ENCODE measurements at regions not wholly inside any gene's neighbourhood (a gene's known extent, or its start where the extent isn't known, plus 50 kb on each side); places are given as distances from the start of the nearest gene placed in this dataset.

DNA sequence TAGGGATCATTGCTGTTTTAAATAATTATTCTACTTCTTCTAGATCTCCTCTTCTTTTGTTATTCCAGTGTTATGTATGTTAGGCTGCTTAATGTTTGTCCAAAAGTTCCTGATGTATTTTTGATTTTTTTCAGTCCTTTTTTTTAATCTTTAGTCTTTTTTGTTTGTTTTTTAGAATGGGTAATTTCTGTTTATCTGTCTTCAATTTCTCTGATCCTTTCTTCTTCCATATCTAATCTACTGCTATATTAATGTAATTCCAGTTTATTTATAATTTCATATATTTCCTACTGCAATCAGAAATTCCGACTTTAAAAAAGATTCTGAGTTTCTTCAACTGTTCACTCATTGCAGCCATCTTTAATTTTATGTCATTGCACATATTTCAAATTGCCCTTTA lies 452.8 kb upstream of the POT1 start:
- Histone ChIP-seq H3K4me1 (replicated peaks in 1 of 2) (no peaks in the 10 kb centered on the region), H3K27me3 (no peaks in the 10 kb centered on the region), H3K36me3 (replicated peaks in 1 of 2) (no peaks in the 10 kb centered on the region), H3K27ac (no peak overlapping the region), H3K9me3 (replicated peaks in 1 of 3) (peaks cover 0 to 4% (median 0%) of the 10 kb centered on the region in 3 donors), H3K4me3 (no peak overlapping the region)
- intact Hi-C loops (cut with DNase I) = no loop called here
- WGBS, 4 donors = 53 to 76% (median 72%) methylated on average over 1 of the region's 1 CpG
- TF ChIP-seq, protein P1, sequence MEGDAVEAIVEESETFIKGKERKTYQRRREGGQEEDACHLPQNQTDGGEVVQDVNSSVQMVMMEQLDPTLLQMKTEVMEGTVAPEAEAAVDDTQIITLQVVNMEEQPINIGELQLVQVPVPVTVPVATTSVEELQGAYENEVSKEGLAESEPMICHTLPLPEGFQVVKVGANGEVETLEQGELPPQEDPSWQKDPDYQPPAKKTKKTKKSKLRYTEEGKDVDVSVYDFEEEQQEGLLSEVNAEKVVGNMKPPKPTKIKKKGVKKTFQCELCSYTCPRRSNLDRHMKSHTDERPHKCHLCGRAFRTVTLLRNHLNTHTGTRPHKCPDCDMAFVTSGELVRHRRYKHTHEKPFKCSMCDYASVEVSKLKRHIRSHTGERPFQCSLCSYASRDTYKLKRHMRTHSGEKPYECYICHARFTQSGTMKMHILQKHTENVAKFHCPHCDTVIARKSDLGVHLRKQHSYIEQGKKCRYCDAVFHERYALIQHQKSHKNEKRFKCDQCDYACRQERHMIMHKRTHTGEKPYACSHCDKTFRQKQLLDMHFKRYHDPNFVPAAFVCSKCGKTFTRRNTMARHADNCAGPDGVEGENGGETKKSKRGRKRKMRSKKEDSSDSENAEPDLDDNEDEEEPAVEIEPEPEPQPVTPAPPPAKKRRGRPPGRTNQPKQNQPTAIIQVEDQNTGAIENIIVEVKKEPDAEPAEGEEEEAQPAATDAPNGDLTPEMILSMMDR (IDR thresholded peaks at IDR 0.05) = no peak
- TF ChIP-seq POLR2A (IDR thresholded peaks at IDR 0.05) = no peak
- DNase-seq = no peak

DNA sequence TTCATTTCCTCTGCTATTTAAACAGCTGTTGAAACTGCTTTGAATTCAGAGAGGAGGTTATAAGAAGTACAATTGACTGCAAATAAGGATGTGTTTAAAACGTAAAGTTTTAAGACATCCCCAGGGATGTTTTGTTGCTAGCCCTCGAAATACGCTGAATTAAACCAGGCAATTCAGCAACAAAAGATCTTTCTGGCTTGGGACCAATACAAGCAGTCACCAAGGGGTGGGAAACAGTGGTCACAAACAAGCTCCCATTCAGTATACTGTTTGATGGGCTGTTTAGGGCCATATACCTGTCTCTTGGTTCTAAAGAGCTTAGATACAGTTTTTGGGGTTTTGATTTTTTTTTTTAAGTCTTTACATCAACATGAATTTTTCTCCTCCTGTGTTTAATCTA lies 446.3 kb upstream of the POT1 start:
- intact Hi-C loops (cut with DNase I) = no loop called here
- TF ChIP-seq, protein P1 (IDR thresholded peaks at IDR 0.05) = no peak
- no peak for TF ChIP-seq POLR2A (IDR thresholded peaks at IDR 0.05)
- Histone ChIP-seq H3K27me3 (no peaks in the 10 kb centered on the region), H3K27ac (no peak overlapping the region), H3K4me1 (replicated peaks in 1 of 2) (no peaks in the 10 kb centered on the region), H3K4me3 (no peak overlapping the region), H3K36me3 (replicated peaks in 1 of 2) (no peaks in the 10 kb centered on the region), H3K9me3 (replicated peaks in 1 of 3) (no peaks in the 10 kb centered on the region)
- WGBS, 4 donors = 65 to 79% (median 73%) methylated on average over 3 of the region's 3 CpGs
- no peak for DNase-seq

DNA sequence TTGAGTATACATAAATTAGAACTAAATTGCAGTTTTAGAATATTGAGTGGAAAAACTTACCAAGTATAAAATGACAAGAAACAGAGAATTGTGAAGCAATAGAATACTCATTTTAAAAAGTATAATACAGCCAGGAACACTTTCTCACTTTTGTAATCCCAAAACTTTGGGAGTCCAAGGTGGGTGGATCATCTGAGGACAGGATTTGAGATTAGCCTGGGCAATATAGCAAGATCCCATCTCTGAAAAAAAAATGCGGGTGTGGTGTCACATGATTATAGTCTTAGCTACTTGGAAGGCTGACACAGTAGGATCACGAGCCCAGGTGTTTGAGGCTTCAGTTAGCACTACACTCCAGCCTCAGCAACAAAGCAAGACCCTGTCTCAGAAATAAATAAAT lies 440.9 kb upstream of the POT1 start:
- H3K4me3 ChIP-seq = no peak overlapping the region
- intact Hi-C loops (cut with DNase I) = no loop called here
- no peak for DNase-seq
- H3K4me1 ChIP-seq (replicated peaks in 1 of 2) = no peaks in the 10 kb centered on the region
- TF ChIP-seq, protein P1 (IDR thresholded peaks at IDR 0.05) = no peak
- no peak for TF ChIP-seq POLR2A (IDR thresholded peaks at IDR 0.05)
- no peaks in the 10 kb centered on the region for H3K9me3 ChIP-seq (replicated peaks in 1 of 3)
- no peaks in the 10 kb centered on the region for H3K36me3 ChIP-seq (replicated peaks in 1 of 2)
- H3K27me3 ChIP-seq = no peaks in the 10 kb centered on the region
- 53 to 71% (median 58%) methylated on average over 2 of the region's 2 CpGs for WGBS, 4 donors
- H3K27ac ChIP-seq = no peak overlapping the region

DNA sequence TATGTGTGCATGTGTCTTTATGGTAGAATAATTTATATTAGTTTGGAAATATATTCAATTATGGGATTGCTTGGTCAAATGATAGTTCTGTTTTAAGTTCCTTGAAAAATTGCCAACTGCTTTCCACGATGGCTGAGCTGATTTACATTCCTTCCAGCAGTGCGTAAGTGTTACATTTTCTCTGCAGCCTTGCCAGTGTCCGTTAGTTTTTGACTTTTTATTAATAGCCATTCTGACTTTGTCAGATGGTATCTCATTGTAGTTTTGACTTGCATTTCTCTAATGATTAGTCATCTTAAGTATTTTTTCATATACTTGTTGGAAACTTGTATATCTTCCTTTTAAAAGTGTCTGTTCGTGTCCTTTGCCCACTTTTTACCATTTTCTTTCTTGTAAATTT lies 434.2 kb upstream of the POT1 start:
- no peak overlapping the region for H3K27ac ChIP-seq

More for the DNA sequence above, 434.2 kb upstream of the POT1 start:
- H3K9me3 ChIP-seq (replicated peaks in 1 of 3) = no peaks in the 10 kb centered on the region
- 55 to 65% (median 58%) methylated on average over 4 of the region's 4 CpGs for WGBS, 4 donors
- TF ChIP-seq POLR2A (IDR thresholded peaks at IDR 0.05) = no peak
- TF ChIP-seq, protein P1 (IDR thresholded peaks at IDR 0.05) = no peak
- no peaks in the 10 kb centered on the region for H3K4me1 ChIP-seq (replicated peaks in 1 of 2)
- no peaks in the 10 kb centered on the region for H3K27me3 ChIP-seq
- DNase-seq = no peak
- H3K4me3 ChIP-seq = no peak overlapping the region
- intact Hi-C loops (cut with DNase I) = no loop called here
- H3K36me3 ChIP-seq (replicated peaks in 1 of 2) = no peaks in the 10 kb centered on the region

Data from adrenal gland (tissue), 9 donors.